Middle frontal gyrus (tissue), 1 donor: ENCODE measurements at regions not wholly inside any gene's neighbourhood (a gene's known extent, or its start where the extent isn't known, plus 50 kb on each side); places are given as distances from the start of the nearest gene placed in this dataset.
"Not testable (repeated sequence)": the region's sequence is repeated elsewhere in the genome, so short reads cannot be mapped to it uniquely, and the experiment has no call there.

Experiments
- DNase-seq: peaks from one replicate; pipeline ENCODE4 v3.0.0-alpha.2; 2015; ENCODE audit warnings: low spot score; ENCODE audit errors: extremely low spot score

- DNase-seq: no peak
Observed at GRCh38 chr4:153099391-153100140, 104.7 kb upstream of the TRIM2 start.

GRCh38 chr4:153106736-153107135, 97.5 kb upstream of the TRIM2 start:
- not testable (repeated sequence) for DNase-seq

GRCh38 chr4:153107246-153107645, 97.0 kb upstream of the TRIM2 start:
- no peak for DNase-seq

- DNase-seq: no peak
Observed at GRCh38 chr4:153109296-153109849, 94.9 kb upstream of the TRIM2 start.

- DNase-seq: no peak
Observed at GRCh38 chr4:153110739-153111138, 93.5 kb upstream of the TRIM2 start.

GRCh38 chr4:153111426-153112040, 92.7 kb upstream of the TRIM2 start:
- DNase-seq: no peak

GRCh38 chr4:153112041-153112441, 92.2 kb upstream of the TRIM2 start:
- DNase-seq: no peak

GRCh38 chr4:153113061-153113837, 91.0 kb upstream of the TRIM2 start:
- DNase-seq: no peak

GRCh38 chr4:153113838-153114105, 90.5 kb upstream of the TRIM2 start:
- DNase-seq: no peak

- no peak for DNase-seq
Observed at GRCh38 chr4:153114771-153115321, 89.4 kb upstream of the TRIM2 start.

- DNase-seq: no peak
Observed at GRCh38 chr4:153115322-153116290, 88.6 kb upstream of the TRIM2 start.

GRCh38 chr4:153116291-153116680, 88.0 kb upstream of the TRIM2 start:
- DNase-seq: no peak

GRCh38 chr4:153116801-153117200, 87.4 kb upstream of the TRIM2 start:
- no peak for DNase-seq

- DNase-seq: no peak
Observed at GRCh38 chr4:153117554-153117953, 86.7 kb upstream of the TRIM2 start.

- DNase-seq: no peak
Observed at GRCh38 chr4:153119626-153120025, 84.6 kb upstream of the TRIM2 start.

- no peak for DNase-seq
Observed at GRCh38 chr4:153120235-153120634, 84.0 kb upstream of the TRIM2 start.

GRCh38 chr4:153122855-153123254, 81.4 kb upstream of the TRIM2 start:
- DNase-seq: no peak

GRCh38 chr4:153126137-153126536, 78.1 kb upstream of the TRIM2 start:
- DNase-seq: no peak

- DNase-seq: peak; percentile 91
Observed at GRCh38 chr4:153127760-153128494, 76.3 kb upstream of the TRIM2 start.

- DNase-seq: no peak
Observed at GRCh38 chr4:153131596-153131995, 72.6 kb upstream of the TRIM2 start.
